Uterus (tissue), 2 donors: ENCODE measurements at regions not wholly inside any gene's neighbourhood (a gene's known extent, or its start where the extent isn't known, plus 50 kb on each side); places are given as distances from the start of the nearest gene placed in this dataset.

ENCODE experiments used
- POLR2A ChIP-seq, 2 donors: fragments of 450-650 bp; IDR thresholded peaks; one replicate each; pipeline ENCODE4 v1.6.1; 2016; ENCODE audit warnings: antibody characterized with exemption in 2 of 2, mild to moderate bottlenecking in 1 of 2, moderate library complexity in 1 of 2
- TF ChIP-seq, protein P1 (sequence below), 4 experiments: fragments of 200-600 bp in 2 of 4; fragments of 450-650 bp in 2 of 4; sonication (generic) in 2 of 4; IDR thresholded peaks; one replicate each; pipeline ENCODE4 v1.5.1; 2016 to 2019; ENCODE audit warnings: antibody characterized with exemption in 4 of 4, mild to moderate bottlenecking in 2 of 4, moderate library complexity in 1 of 4

DNA sequence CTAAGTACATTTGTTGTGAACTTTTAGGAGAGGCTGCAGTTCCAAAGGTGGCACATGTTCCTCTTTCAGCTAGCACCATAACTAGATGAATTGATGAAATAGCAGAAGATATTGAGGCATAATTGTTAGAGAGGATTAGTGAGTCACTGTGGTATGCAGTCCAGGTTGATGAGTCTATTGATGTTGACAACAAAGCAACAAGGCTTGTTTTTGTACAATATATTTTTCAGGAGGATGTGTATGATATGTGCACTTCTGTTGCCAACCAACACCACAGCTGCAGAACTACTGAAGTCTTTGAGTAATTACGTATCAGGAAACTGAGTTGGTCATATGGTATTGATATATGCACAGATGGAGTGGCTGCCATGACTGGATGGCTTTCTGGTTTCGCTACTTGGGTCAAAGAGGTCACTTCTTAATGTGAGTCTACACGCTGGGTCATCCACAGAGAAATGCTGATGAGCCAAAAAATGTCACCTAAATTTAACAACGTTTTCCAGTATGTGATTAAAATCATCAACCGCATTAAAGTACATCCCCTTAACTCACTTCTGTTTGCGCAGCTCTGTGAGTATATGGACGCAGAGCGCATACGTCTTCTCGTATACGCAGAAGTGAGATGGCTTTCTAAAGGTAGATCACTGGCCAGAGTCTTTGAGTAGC is 261.3 kb upstream of the ANO5 start:
- TF ChIP-seq, protein P1, sequence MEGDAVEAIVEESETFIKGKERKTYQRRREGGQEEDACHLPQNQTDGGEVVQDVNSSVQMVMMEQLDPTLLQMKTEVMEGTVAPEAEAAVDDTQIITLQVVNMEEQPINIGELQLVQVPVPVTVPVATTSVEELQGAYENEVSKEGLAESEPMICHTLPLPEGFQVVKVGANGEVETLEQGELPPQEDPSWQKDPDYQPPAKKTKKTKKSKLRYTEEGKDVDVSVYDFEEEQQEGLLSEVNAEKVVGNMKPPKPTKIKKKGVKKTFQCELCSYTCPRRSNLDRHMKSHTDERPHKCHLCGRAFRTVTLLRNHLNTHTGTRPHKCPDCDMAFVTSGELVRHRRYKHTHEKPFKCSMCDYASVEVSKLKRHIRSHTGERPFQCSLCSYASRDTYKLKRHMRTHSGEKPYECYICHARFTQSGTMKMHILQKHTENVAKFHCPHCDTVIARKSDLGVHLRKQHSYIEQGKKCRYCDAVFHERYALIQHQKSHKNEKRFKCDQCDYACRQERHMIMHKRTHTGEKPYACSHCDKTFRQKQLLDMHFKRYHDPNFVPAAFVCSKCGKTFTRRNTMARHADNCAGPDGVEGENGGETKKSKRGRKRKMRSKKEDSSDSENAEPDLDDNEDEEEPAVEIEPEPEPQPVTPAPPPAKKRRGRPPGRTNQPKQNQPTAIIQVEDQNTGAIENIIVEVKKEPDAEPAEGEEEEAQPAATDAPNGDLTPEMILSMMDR (IDR thresholded peaks at IDR 0.05): no peak
- TF ChIP-seq POLR2A (IDR thresholded peaks at IDR 0.05): no peak
